SIG-M5 (cell line): ENCODE measurements at regions not wholly inside any gene's neighbourhood (a gene's known extent, or its start where the extent isn't known, plus 50 kb on each side); places are given as distances from the start of the nearest gene placed in this dataset.
A peak's percentile ranks its signal among the peaks of the same experiment; 100 is the strongest.

ENCODE experiments used
- DNase-seq: peaks from one replicate; lab custom pipeline; 2025; lab: John Stamatoyannopoulos, UW

DNA sequence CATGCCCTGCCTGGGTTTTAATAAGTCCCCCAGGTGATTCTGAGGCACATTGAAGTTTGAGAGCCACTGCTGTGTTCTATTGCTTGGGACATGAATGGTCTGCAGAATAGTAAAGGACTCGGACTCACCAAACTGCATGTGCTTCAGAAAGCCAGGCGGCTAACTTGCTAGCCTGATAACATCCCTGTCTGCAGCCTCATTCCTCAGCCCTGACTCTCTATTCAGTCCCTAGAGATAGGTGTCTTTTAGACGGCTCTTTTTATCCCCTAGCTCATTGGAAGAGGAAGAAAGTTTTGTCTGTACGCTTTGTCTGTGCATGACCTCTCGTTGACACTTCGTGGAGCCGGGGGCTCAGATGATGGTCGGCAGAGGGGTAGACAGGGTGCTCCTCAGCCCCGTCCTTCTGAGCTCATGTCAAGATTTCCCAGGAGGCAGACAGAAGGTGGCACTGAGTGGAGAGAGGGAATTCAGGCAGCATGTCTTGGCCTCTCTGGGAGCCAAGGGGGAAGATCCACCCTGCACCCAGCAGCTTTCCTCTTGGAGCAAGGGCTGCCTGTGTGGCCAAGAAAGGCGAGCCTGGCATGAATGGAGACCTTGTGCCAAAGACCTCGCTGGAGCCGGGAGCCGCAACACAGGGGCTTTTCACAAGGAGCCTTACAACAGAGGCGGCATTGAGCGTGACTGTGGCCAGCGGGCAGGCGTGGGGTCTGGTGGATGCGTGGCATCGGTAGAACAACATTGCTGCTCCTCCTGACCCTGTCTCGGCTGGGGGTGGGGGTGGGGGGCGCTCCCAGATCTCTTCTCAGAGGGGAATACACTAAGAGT is 51.1 kb upstream of the PODXL start:
- DNase-seq: no peak

DNA sequence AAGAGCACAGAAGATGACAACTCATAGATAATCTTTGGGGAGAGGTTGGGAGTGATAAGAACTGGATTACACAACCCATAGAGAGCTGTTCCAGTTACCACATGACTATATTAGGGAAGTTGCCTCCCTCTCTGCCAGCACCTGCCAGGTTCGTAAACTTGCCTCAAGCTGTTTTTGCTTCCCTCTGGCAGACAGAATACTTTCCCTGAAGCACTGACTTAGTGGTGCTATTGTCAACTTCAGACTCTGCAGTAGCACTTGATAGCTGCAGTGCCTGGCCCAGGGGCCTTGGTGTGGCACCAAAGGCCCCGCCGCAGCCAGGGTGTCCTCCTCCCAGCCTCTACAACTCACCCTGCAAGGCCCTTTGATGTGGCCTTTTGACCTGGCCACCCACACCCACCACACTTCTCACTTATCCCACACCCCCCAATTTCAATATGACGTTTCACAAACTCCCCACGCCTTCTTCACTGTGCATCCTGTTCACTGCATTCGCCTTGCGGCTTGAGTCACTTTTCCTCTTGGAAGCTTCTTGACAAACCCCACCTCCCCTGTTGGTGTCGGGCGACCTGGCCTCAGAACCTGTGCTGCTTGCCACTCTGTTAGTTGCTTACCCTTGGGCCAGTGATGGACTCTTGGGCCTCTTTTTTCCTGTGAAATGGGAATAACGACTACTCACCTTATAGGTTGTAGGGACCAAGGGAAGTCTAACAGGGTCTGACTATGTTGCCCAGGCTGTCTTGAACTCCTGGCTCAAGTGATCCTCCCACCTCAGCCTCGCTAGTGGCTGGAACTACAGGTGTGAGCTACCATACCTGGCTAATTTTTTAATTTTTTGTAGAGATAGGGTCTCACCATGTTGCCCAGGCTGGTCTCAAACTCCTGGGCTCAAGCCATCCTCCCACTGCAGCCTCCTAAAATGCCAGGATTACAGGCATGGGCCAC is 50.2 kb upstream of the PODXL start:
- DNase-seq: peak; percentile 17
